Right lobe of liver (tissue), 6 donors: ENCODE measurements at regions not wholly inside any gene's neighbourhood (a gene's known extent, or its start where the extent isn't known, plus 50 kb on each side); places are given as distances from the start of the nearest gene placed in this dataset.

ENCODE experiments used
- ATAC-seq, 4 donors: fragments of 200-7000 bp; cut with Tn5 transposase; one replicate each; pipeline ENCODE4 v1.9.1; 2020; ENCODE audit warnings: mild to moderate bottlenecking in 4 of 4, moderate library complexity in 4 of 4
- DNase-seq, 3 donors: peaks; one replicate each; pipeline ENCODE4 v3.0.0-alpha.2; 2020
- H3K27ac ChIP-seq, 3 donors: fragments of 200-600 bp; one replicate each; pipeline ENCODE4 v1.8.0; 2022
- H3K27me3 ChIP-seq, 2 donors: fragments of 200-600 bp; one replicate each; pipeline ENCODE4 v1.8.0; 2022
- H3K36me3 ChIP-seq, 4 donors: fragments of 200-600 bp; sonication (generic) in 1 of 4; one replicate each; pipeline versions ENCODE4 v1.5.1 to v1.8.0; 2017 to 2022; ENCODE audit warnings: control low read depth in 1 of 4
- H3K4me1 ChIP-seq, 4 donors: fragments of 200-600 bp; sonication (generic) in 1 of 4; one replicate each; pipeline versions ENCODE4 v1.5.1 to v1.8.0; 2017 to 2022; ENCODE audit warnings: control low read depth in 1 of 4
- H3K4me3 ChIP-seq, 3 donors: fragments of 200-600 bp; one replicate each; pipeline ENCODE4 v1.8.0; 2022
- H3K9me3 ChIP-seq, 4 donors: fragments of 200-600 bp; sonication (generic) in 1 of 4; one replicate each; pipeline versions ENCODE4 v1.5.1 to v1.8.0; 2017 to 2022; ENCODE audit warnings: control low read depth in 1 of 4
- CTCF ChIP-seq, 4 donors: fragments of 200-600 bp in 3 of 4; fragments of 450-650 bp in 1 of 4; IDR thresholded peaks; one replicate each; pipeline versions ENCODE4 v1.5.1 to v1.8.0; 2016 to 2022; ENCODE audit warnings: antibody characterized with exemption in 4 of 4, mild to moderate bottlenecking in 2 of 4
- POLR2A ChIP-seq: fragments of 450-650 bp; IDR thresholded peaks from one replicate; pipeline ENCODE4 v1.6.1; 2017; ENCODE audit warnings: antibody characterized with exemption, mild to moderate bottlenecking
- WGBS: methylation state at CpG from one replicate; pipeline ENCODE4 v1.1.6; 2018; ENCODE audit warnings: low coverage, low lambda C conversion rate; ENCODE audit not compliant: insufficient coverage; ENCODE audit errors: missing lambda C conversion rate; 5-methylcytosine and 5-hydroxymethylcytosine counted together
- intact Hi-C, 2 donors: fragments of 100-400 bp; cut with DNase I; formaldehyde crosslinking; loops; one replicate each; pipeline versions ENCODE4 v1.11.2 to v1.14.1; 2022
- donor health status: DM: no; HTN: yes; CAD: no.
- donor health status: DM: no; HTN: no; CAD: no.
- donor health status: DM: no; HTN: no; CAD: no.
- donor health status: DM: no; HTN: yes; CAD: no.
- donor health status: DM: no; HTN: yes; CAD: no.

GRCh38 chr1:14520514-14521163 is 77.8 kb upstream of the KAZN start:
- WGBS: 69% methylated on average over 3 of the region's 4 CpGs
- DNase-seq (no peak), ATAC-seq (no peak)
- Histone ChIP-seq H3K36me3 (no peaks in the 10 kb centered on the region), H3K4me1 (no peaks in the 10 kb centered on the region), H3K9me3 (no peaks in the 10 kb centered on the region), H3K4me3 (no peak overlapping the region), H3K27me3 (no peaks in the 10 kb centered on the region), H3K27ac (no peak overlapping the region)
- intact Hi-C loops: no loop called here
- TF ChIP-seq CTCF (IDR thresholded peaks at IDR 0.05) (no peak), POLR2A (no peak)

DNA sequence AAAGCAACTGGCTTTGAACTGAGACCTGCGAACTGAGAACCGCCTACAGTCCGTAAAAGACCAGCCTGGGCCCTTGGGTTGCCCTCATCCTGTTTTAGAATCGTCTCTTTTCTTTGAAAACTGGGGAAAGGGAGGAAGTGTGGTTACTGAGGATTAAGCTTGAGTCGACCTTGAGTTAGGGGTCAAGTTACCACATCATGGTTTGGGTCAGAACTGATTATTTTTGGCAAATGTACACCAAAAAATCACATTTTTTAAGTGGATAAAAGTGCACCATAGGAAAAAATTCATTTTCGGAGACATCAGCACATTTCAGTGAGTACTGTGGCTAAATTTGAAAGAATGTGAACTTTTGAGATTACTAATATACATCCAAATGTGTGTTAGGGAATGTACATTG is 76.9 kb upstream of the KAZN start:
- intact Hi-C loops: no loop called here
- no peaks in the 10 kb centered on the region for H3K9me3 ChIP-seq

DNA sequence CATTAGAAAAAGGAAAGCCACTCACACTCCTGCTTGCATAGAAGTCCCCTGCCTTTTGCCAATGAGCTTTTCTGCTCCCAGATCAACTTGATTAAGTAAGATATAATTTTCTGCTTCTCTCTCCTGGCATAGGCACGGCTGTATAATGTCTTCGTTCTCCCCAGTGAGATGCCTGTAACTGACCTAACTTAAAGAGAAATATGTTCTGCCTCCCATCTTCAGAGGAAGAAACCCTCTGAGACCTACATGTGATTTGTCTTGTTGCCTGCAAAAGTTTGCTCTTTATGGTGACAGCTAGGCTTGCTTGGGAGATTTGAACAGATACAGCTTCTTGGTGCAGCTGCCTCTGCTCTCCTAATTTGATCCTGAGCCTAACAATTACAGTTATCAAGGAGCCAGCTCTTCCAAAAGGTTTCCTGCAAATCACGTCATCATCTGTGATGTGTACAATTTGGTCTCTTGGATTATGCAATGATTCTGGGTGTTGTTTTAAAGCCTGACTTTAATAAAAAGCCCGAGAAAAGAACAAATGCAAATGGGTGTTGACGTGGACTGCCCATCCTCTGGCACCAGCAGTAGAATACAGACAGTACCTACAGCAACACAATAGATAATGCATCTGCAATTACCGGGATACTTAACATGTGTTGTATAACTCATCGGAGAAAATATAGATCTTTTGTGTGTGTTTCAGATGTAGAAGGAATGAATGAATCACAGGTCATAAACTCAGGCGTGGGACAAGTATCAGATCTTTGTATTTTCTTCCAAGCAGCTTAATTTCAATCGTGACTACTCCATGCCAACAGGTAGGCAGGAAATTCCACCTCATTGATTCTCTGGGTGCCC is 76.2 kb upstream of the KAZN start:
- Histone ChIP-seq H3K27ac (no peak overlapping the region), H3K4me3 (no peak overlapping the region), H3K4me1 (no peaks in the 10 kb centered on the region), H3K36me3 (no peaks in the 10 kb centered on the region), H3K9me3 (no peaks in the 10 kb centered on the region), H3K27me3 (no peaks in the 10 kb centered on the region)
- ATAC-seq (no peak), DNase-seq (no peak)
- TF ChIP-seq POLR2A: no peak
- no peak for TF ChIP-seq CTCF (IDR thresholded peaks at IDR 0.05)
- intact Hi-C loops: no loop called here
- 56% methylated on average over 9 of the region's 9 CpGs for WGBS

More for the DNA sequence above, 76.9 kb upstream of the KAZN start:
- DNase-seq (no peak), ATAC-seq (no peak)
- H3K4me1 ChIP-seq: no peaks in the 10 kb centered on the region
- 35% methylated on average over 4 of the region's 6 CpGs for WGBS
- no peak overlapping the region for H3K27ac ChIP-seq
- H3K4me3 ChIP-seq: no peak overlapping the region
- H3K27me3 ChIP-seq: no peaks in the 10 kb centered on the region
- no peaks in the 10 kb centered on the region for H3K36me3 ChIP-seq
- TF ChIP-seq CTCF (IDR thresholded peaks at IDR 0.05) (no peak), POLR2A (no peak)

GRCh38 chr1:14522926-14523241 is 75.6 kb upstream of the KAZN start:
- H3K4me3 ChIP-seq: no peak overlapping the region
- DNase-seq (no peak), ATAC-seq (no peak)
- intact Hi-C loops: no loop called here
- no peaks in the 10 kb centered on the region for H3K27me3 ChIP-seq
- WGBS: 20% methylated on average over 1 of the region's 4 CpGs
- H3K9me3 ChIP-seq: no peaks in the 10 kb centered on the region
- no peaks in the 10 kb centered on the region for H3K4me1 ChIP-seq
- TF ChIP-seq POLR2A: no peak
- no peak for TF ChIP-seq CTCF (IDR thresholded peaks at IDR 0.05)
- H3K27ac ChIP-seq: no peak overlapping the region
- H3K36me3 ChIP-seq: no peaks in the 10 kb centered on the region
